NCI-H82 (cell line): ENCODE measurements at regions not wholly inside any gene's neighbourhood (a gene's known extent, or its start where the extent isn't known, plus 50 kb on each side); places are given as distances from the start of the nearest gene placed in this dataset.
A peak's percentile ranks its signal among the peaks of the same experiment; 100 is the strongest.
"Not testable (repeated sequence)": the region's sequence is repeated elsewhere in the genome, so short reads cannot be mapped to it uniquely, and the experiment has no call there.

Experiments
- DNase-seq: peaks from one replicate; lab custom pipeline; 2025; lab: John Stamatoyannopoulos, UW

GRCh38 chr13:50456111-50456510 lies 387.4 kb downstream of the DLEU7 start:
- DNase-seq: no peak

- no peak for DNase-seq
Observed at GRCh38 chr13:50457415-50458393, 385.8 kb downstream of the DLEU7 start.

- DNase-seq: no peak
Observed at GRCh38 chr13:50459046-50459445, 384.4 kb downstream of the DLEU7 start.

GRCh38 chr13:50459658-50460057 lies 383.8 kb downstream of the DLEU7 start:
- DNase-seq: no peak

GRCh38 chr13:50460358-50460757 lies 383.1 kb downstream of the DLEU7 start:
- DNase-seq: peak; percentile 75

GRCh38 chr13:50461189-50461588 lies 382.3 kb downstream of the DLEU7 start:
- no peak for DNase-seq

GRCh38 chr13:50463719-50464118 lies 379.8 kb downstream of the DLEU7 start:
- no peak for DNase-seq

GRCh38 chr13:50464349-50465251 lies 378.9 kb downstream of the DLEU7 start:
- peak; percentile 29 for DNase-seq

GRCh38 chr13:50466456-50466855 lies 377.0 kb downstream of the DLEU7 start:
- no peak for DNase-seq

GRCh38 chr13:50467156-50468110 lies 376.1 kb downstream of the DLEU7 start:
- DNase-seq: no peak

- no peak for DNase-seq
Observed at GRCh38 chr13:50468849-50469669, 374.4 kb downstream of the DLEU7 start.

- not testable (repeated sequence) for DNase-seq
Observed at GRCh38 chr13:50473050-50473449, 370.4 kb downstream of the DLEU7 start.

GRCh38 chr13:50474088-50474662 lies 369.3 kb downstream of the DLEU7 start:
- no peak for DNase-seq

GRCh38 chr13:50476577-50477285 lies 366.8 kb downstream of the DLEU7 start:
- no peak for DNase-seq

- no peak for DNase-seq
Observed at GRCh38 chr13:50481936-50482335, 361.6 kb downstream of the DLEU7 start.

- no peak for DNase-seq
Observed at GRCh38 chr13:50483416-50483815, 360.1 kb downstream of the DLEU7 start.

- DNase-seq: no peak
Observed at GRCh38 chr13:50484472-50485113, 358.9 kb downstream of the DLEU7 start.

- no peak for DNase-seq
Observed at GRCh38 chr13:50485979-50486935, 357.2 kb downstream of the DLEU7 start.
